Tongue (tissue), 1 donor: ENCODE measurements at regions not wholly inside any gene's neighbourhood (a gene's known extent, or its start where the extent isn't known, plus 50 kb on each side); places are given as distances from the start of the nearest gene placed in this dataset.
A peak's percentile ranks its signal among the peaks of the same experiment; 100 is the strongest.
"Not testable (repeated sequence)": the region's sequence is repeated elsewhere in the genome, so short reads cannot be mapped to it uniquely, and the experiment has no call there.

Source experiments
- DNase-seq: peaks from one replicate; pipeline ENCODE4 v3.0.0-alpha.2; 2015

DNA sequence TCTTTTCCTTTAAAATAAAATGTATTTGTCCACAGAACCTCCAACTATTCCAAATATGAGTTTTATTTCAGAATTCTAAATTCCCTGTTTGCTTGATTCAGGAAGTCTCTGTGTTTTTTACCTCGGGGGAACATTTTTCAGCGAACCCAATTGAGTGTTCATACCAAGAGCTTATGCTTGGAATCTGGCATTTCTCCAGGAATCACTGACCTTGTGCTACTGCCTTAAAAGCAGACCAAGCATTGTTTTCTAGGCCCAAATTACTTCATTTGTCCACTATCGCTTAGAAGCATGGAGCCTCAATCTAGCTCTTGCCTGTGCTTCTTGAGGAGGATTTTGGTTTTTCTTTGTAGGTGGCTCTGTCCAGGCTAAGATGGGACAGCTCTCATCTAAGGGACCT, 59.4 kb downstream of the EBLN1 start:
- DNase-seq: peak; percentile 9

DNA sequence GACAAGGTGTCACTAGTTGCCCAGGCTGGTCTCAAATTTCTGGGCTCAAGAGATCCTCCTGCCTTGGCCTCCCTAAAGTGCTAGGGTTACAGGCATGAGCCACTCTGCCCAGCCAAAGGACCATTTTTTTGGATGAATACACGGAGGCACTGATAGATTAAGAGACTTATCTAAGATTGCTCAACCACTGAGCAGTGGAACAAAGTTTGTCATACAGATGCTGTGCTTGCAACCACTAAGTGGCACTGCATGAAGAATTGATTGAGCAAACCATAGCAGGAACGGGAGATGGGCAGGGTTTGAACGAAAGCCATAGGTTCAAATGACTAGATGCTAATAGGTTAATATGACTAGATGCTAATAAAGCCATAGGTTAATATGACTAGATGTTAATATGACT, 61.1 kb downstream of the EBLN1 start:
- DNase-seq: no peak

DNA sequence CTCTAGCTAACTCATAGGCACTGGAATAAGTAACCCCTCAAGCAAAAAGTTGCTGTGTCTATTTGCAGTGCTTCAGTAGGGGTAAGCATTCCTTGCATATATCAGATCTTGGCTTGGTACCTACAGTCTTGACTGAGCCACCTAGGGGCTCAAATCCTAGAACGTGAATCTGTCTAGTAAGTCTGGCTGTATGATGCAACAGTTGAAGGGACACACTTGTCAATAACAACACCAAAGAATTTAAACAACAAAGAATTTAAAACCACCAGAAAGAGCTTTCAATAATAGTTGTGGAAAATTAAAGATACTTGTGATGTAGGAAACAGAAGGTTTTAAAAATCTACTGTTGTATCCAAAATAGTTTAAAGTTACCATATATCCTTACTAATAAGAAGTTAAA, 65.4 kb downstream of the EBLN1 start:
- DNase-seq: no peak

DNA sequence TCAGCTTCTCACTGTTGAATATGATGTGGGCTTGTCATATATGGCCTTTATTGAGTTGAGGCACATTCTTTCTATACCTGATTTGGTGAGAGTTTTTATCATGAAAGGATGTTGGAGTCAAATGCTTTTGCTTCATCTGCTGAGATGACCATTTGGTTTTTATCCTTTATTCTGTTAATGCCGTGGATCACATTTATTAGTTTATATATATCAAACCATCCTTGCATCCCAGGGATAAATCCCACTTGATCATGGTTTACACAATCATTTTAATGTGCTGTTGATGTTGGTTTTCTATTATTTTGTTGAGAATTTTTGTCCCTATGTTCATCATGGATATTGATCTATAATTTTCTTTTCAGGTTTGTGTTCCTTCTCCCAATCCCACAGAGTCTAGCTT, 67.0 kb downstream of the EBLN1 start:
- DNase-seq: no peak

DNA sequence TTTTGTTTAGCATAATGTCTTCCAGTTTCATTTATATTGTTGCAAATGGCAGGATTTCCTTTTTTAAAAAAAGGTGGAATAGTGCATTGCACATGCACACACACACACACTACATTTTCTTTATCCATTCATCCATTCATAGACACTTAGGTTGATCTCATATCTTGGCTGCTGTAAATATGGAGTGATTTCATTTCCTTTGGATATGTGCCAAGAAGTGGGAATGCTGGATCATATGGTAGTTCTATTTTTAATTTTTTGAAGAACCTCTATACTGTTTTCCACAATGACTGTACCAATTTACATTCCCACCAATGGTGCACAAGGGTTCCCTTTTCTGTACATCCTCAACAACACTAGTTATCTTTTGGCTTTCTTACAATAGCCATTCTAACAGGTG, 68.9 kb downstream of the EBLN1 start:
- peak; percentile 69 for DNase-seq

DNA sequence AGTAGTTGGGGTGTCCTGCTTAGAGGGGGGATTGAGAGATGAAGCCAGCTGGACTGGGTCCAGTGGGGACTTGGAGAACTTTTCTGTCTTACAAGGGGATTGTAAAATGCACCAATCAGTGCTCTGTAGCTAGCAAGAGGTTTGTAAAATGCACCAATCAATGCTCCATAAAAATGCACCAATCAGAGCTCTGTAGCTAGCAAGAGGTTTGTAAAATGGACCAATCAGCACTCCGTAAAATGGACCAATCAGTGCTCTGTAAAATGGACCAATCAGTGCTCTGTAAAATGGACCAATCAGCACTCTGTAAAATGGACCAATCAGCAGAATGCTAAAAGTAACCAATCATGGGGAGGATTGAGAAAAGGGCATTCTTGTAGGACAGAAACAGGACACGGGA, 71.9 kb downstream of the EBLN1 start:
- not testable (repeated sequence) for DNase-seq

DNA sequence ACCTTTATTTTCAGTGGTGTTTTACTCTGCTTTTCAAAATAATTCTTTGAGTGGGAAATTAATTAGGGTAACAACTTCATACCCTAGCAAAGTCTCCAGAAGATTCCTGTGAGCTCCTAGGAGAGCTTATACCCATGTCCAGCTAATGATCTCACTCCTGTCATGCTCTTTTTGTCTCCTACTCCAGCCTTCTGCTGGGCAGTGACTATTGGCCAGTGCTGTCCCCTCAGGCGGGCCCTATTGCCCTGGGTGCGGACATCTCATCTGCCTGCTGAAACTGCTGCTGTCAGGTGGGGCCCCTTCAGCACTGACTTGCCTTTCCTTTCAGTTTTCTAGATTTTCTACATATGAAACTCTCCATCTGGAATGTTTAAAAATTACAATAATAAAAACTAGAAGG, 80.3 kb downstream of the EBLN1 start:
- no peak for DNase-seq

DNA sequence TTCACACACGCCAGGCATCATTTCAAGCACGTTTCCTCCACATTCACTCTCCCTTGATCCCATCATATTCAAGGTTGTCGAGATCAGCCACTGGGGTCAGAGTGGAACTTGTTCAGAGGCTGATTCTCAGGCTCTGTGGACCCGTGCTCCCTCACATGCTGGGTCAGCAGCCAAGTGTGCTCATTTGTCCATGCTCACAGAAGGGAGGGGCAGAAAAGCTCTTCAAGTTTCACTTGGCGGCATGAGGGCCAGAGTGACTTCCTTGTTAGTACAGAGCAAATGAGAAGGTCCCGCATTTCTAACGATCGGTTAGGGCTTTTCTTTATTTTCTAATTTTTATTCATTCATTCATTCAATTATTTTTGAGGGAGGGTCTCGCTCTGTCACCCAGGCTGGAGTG, 82.2 kb downstream of the EBLN1 start:
- no peak for DNase-seq

DNA sequence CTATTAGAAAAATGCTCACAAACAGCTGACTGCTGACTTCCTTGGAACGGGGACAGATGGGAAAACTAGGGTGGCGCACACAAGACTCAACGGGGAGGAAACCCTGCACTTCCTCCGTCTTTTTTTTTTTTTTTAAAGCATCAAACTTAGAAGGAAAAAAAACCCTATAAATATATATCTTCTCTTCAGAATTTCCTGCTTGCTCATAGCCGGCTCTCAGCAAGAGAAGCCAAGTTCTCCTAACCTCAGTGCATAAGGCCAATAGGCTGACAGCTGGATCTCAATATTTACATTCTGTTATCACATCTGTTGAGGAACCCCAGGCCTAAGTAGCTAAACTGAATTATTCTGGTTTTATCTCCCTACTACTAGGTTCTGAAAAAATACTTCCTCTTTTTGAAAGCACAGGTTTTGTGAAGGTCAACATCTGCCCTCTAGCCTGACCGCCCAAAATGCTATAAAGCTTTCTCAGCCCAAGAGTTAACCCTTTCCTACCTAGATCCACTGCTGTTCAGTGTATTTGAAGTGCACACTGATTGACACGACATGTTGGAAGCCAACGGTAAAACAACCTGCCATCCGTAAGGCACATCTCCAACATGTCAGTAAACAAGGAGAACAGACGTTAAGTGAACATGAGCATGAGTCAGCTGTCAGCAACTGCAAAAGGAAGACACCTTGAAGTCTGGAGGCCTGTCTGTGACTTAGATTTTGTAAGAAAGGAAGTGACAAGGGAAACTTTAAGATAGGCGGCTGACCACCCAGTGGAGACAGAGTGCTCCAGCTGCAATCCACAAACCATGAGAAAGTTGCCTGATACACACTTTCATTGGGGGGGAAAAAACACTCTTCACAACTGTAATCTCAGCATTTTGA, 83.8 kb downstream of the EBLN1 start:
- peak; percentile 44 for DNase-seq

DNA sequence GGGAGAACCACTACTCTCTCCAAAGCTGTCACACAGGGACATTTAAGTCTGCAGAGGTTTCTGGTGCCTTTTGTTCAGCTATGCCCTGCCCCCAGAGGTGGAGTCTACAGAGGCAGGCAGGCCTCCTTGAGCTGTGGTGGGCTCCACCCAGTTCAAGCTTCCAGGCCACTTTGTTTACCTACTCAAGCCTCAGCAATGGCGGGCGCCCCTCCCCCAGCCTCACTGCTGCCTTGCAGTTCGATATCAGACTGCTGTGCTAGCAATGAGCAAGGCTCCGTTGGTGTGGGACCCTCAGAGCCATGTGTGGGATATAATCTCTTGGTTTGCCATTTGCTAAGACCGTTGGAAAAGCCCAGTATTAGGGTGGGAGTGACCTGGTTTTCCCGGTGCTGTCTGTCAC, 87.0 kb downstream of the EBLN1 start:
- not testable (repeated sequence) for DNase-seq

DNA sequence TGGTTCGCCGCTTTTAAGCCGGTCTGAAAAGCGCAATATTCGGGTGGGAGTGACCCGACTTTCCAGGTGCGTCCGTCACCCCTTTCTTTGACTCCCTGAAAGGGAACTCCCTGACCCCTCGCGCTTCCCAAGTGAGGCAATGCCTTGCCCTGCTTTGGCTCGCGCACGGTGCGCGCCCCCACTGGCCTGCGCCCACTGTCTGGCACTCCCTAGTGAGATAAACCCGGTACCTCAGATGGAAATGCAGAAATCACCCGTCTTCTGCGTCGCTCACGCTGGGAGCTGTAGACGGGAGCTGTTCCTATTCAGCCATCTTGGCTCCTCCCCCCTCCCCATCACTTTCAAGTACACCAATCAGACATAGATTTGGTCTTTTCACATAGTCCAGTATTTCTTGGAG, 88.2 kb downstream of the EBLN1 start:
- not testable (repeated sequence) for DNase-seq

DNA sequence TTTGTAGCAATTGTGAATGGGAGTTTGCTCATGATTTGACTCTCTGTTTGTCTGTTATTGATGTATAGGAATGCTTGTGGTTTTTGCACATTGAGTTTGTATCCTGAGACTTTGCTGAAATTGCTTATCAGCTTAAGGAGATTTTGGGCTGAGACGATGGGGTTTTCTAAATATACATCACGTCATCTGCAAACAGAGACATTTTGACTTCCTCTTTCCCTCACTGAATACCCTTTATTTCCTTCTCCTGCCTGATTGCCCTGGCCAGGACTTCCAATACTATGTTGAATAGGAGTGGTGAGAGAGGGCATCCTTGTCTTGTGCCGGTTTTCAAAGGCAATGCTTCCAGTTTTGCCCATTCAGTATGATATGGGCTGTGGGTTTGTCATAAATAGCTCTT, 96.6 kb downstream of the EBLN1 start:
- DNase-seq: not testable (repeated sequence)

DNA sequence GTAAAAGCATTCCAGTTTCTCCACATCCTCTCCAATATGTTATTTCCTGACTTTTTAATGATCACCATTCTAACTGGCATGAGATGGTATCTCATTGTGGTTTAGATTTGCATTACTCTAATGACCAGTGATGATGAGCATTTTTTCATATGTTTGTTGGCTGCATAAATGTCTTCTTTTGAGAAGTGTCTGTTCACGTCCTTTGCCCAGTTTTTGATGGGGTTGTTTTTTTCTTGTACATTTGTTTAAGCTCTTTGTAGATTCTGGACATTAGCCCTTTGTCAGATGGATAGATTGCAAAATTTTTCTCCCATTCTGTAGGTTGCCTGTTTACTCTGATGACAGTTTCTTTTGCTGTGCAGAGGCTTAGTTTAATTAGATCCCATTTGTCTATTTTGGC, 97.7 kb downstream of the EBLN1 start:
- not testable (repeated sequence) for DNase-seq

DNA sequence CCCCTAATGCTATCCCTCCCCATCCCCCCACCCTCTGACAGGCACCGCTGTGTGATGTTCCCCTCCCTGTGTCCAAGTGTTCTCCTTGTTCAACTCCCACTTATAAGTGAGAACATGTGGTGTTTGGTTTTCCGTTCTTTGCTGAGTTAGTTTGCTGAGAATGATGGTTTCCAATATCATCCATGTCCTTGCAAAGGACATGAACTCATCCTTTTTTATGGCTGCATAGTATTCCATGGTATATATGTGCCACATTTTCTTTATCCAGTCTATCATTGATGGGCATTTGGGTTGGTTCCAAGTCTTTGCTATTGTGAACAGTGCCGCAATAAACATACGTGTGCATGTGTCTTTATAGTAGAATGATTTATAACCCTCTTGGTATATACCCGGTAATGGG, 98.2 kb downstream of the EBLN1 start:
- DNase-seq: not testable (repeated sequence)

DNA sequence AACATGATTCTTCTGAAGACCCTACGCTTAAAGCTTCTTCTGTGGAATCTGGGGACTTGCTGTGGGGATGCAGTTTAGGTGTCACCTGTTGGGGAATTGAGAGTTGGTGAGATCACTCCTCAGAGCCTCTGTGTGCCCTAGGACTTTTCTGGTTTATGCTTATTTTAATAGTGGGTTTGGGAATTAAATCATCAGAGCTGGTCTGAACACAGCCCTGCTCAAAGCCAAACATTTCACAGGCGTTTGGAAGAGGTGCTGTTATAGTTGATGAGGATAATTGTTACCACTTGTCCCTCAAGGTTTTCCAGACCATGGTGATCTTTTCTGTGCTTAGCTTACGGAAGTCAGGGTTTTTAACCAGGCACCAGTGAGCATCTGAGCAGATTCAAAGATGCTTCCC, 106.1 kb downstream of the EBLN1 start:
- peak; percentile 63 for DNase-seq

DNA sequence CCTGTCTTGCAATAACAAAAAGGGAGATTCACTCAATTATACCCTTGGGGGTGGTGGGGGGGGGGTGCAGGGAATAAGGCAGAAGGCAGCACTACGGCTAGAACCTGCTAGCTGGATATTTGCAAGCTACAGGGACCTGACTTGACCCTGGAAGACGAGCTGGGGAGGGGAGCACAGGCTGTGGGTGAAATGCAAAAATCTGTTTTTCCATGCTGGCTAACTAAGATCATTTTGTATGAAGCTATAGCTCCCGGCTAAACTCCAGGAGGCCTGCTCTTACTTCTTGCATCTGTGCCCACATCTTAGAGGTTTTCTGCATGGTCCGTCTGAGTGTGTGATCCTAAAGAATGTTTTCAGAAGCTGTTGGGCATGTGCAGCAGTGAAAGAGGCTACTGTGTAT, 106.6 kb downstream of the EBLN1 start:
- peak; percentile 30 for DNase-seq

DNA sequence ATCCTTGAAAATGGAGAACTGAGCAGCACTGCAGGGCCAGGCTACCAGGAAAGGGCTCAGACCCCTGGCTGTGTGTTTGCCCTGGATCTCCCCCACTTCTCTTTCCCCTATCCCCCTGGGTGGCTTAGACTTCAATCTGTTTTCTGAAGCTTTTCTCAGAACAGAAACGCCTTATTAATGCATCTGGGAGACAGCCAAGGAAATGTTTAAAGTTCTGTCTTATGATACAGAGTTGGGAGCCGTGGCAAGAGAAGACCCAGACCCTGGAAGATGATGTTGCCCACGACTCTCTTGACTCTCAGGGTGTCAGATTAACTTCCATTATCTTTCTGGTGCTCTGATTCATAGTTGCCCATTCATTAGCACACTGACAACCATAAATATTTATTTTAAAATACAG, 107.1 kb downstream of the EBLN1 start:
- peak; percentile 25 for DNase-seq

DNA sequence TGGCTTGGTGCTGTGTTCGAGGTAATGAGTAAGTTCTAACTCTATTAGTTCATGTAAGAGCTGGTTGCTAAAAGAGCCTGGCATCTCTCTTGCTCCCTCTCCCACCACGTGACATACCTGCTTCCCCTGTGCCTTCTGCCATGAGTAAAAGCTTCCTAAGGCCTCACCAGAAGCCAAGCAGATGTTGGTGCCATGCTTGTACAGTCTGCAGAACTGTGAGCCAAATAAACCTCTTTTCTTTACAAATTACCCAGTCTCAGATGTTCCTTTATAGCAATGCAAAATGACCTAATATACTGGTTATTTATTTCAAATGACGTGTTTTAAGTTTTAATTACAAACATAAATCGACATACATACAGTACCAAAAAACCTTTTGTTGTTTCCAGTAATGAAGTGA, 101.7 kb upstream of the DNAJC1 start:
- DNase-seq: no peak

DNA sequence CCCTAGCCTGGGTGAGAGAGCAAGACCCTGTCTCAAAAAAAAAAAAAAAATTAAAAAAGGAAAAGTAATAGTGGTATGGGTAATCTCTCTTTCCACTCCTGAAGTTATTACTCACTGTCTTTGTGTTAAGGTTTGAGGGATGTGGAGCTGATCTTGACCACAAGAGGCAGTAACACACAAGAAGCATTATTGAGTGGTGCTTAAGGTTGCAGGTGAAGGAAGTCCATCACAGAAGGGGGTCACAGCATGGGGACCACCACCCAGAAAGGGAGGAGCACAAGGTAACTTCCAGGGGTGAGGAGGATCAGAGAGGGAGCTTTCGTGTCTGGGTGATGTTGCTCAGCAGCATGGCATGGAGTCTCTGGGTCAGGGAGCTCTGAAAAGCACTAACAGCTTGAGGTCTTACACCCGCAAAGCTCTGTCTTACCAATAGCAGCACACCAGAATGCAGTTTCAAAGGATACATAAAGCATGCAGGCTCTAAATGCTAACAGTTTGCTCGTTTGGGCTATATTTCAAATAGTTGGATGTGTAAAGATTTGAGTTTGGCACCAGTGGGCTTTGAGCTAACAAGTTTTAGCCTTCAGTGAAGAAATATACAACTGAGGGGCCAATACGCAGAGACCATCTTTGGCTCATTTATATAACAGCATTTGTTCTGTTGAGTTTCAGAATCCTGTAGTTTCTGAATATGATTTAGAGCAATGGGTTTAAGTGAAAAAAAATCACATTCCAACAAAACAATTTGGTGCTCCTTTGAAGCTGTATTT, 100.4 kb upstream of the DNAJC1 start:
- peak; percentile 10 for DNase-seq

DNA sequence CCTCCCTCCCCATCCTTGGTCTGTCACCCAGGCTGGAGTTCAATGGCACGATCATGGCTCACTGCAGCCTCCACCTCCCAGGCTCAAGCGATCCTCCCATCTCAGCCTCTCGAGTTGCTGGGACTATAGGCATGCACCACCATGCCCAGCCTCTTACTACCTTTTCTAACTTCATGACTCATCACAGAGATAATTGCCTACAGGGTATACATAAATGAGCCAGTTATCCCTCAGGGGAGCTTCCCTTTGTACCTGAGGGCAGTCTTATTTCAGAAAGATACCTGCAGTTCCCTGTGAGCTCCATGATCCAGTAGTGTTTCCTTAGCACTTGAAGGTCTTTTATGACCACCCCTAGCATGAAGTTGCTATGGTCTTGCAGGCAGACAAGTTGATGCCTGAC, 94.2 kb upstream of the DNAJC1 start:
- DNase-seq: no peak

DNA sequence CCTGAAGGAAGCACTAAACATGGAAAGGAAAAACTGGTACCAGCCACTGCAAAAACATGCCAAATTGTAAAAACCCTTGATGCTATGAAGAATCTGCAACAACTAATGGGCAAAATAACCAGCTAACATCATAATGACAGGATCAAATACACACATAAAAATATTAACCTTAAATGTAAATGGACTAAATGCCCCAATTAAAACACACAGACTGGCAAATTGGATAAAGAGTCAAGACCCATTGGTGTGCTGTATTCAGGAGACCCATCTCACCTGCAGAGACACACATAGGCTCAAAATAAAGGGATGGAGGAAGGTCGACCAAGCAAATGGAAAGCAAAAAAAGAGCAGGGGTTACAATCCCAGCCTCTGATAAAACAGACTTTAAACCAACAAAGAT, 87.7 kb upstream of the DNAJC1 start:
- not testable (repeated sequence) for DNase-seq

DNA sequence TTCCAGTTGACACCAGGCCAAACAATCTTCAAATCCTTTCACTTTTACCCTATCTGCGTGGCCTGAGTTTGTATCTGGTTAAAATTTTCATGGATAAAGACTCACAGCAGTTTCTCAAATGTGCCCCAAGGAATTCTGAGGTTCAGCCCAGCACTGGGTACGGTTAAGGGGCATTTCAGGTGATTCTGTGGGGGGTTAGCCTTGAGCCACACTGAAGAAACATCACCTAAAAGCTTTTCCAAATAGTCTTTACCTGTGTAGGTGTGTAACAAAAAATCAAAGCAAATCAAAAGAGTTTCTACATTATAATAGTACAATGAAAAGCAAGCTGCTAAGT, 83.8 kb upstream of the DNAJC1 start:
- DNase-seq: no peak

DNA sequence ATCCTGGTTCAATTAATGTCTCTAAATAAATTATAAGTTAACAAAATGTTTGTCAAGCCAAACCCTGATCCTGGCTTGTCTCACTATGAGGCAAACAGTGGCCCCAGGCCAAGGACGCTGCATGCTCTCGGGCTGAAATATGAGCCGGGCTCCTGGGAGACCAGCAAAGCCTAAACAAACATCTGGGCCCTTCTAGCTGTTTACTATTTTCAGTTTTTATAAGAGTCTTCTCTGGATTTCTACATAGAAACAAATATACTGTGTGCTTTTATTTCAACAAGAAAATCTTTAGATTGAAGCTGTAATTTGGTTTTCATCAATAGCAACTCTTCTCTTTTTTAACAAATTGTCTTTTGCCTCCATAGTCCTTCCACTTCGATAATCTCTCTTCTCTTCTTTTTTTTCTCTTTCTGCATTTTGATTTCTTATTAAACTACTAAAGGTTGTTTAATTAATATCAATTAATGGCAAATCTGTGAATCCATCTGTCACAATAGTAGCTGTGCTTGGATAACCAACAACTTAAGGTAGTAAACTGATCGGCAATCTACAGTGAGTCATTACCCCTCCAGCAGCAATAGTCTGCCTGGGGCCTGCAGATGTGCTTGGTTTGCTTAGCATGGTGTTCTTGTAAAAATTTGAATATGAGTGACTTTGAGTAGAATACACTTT, 83.3 kb upstream of the DNAJC1 start:
- peak; percentile 94 for DNase-seq
